Erythroblast (primary cell): ENCODE measurements at regions not wholly inside any gene's neighbourhood (a gene's known extent, or its start where the extent isn't known, plus 50 kb on each side); places are given as distances from the start of the nearest gene placed in this dataset.

Source experiments
- DNase-seq, 2 experiments: peaks; one replicate each; lab custom pipeline; 2025; lab: John Stamatoyannopoulos, UW
- GATA1 ChIP-seq: IDR thresholded peaks from 2 replicates; pipeline ENCODE4 v1.6.1; 2011; ENCODE audit warnings: low read depth, mild to moderate bottlenecking, control low read depth, low read length, moderate library complexity
- POLR2A ChIP-seq: IDR thresholded peaks from 2 replicates; pipeline ENCODE4 v1.6.1; 2011; ENCODE audit warnings: mild to moderate bottlenecking, low read length

DNA sequence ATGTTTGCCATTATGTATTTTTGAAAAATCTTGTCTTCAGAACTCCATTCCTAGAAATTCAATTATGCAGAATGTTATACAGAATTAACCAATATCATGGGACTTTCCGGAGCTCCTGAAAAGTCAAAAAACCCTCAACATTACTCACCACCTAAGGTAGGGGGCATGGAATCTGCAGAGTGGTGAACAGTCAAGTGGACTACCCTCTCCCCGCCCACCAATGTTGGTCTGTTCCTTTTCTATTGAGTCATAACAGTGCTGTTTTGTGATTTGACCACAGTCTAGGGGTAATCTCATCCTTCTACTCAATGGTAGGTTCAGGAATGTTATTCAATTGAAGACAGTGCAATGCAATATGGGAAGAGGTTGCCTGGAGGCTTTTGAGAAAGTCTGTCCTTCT is 130.5 kb upstream of the HABP2 start:
- no peak for DNase-seq
- no peak for TF ChIP-seq POLR2A
- no peak for TF ChIP-seq GATA1

DNA sequence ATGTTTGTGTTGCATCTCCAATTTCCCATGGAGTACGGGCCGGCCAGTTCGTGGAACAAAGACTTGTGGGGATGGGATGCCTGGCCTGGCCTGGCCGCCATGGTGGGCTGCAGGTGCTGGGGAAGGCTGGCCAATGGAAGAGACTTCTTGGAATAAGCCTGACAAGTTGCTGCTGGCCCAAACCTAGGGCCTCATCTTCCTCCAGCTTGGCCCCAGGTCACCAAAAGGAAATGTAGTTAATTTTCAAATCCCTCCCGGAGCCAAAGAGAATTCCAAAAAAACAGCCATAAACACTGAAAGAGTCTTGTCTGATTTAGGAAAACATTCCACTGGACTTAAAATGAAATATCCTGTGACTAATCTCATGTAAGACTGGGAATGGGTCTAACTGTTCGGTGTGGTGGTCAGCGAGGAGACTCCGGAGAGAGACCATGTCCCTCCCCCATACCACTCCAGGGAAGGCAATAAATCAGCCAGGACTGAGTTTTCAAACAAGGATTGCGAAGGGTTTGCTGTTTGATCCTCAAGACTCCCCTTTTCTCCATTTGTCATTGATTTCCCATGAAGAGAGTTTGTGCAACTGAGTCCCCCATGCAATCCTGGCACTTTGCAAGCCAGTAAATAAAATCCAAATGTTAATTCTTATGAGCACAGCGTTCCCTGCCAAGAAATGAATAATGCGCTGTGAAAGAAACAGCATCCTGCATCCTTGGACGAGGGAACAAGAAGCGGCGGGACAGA is 128.7 kb upstream of the HABP2 start:
- DNase-seq, result no peak
- no peak for TF ChIP-seq GATA1
- TF ChIP-seq POLR2A, result no peak

GRCh38 chr10:113425008-113425407 is 127.8 kb upstream of the HABP2 start:
- no peak for DNase-seq
- TF ChIP-seq GATA1 (no peak), POLR2A (no peak)

- TF ChIP-seq GATA1 (no peak), POLR2A (no peak)
- no peak for DNase-seq
Observed at GRCh38 chr10:113425541-113425951, 127.3 kb upstream of the HABP2 start.

DNA sequence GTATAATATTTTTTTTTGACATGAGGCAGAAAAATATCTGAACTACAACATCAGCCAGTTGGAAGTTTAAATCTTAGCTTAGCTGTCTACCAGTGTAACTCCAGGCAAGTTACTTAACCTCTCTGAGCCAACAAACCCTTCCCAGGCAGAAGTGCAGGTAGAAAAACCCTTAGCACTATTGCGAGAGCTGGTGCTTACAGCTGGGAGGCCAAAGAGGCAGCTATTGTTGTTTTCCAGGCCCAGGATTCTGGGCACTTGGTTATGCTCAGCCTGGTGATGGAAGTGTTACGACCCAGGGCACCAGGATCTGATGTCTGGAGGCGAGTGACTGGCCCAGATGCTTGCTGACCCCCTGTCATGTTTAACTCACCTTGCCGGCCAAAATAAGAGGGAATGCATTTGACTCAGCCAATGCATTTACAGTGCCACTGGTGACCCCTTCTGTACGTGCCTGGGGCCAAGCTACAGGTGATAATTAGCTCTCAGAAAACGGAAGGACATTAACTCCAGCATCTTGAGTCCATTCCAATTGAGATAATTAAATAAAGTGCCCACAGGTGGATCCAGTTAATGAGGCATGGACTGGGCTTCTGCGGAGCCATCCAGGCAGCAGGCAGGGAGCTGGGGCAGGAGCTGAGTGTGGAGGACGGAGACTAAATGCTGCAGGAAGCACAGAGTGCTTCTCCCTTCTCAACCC is 126.5 kb upstream of the HABP2 start:
- TF ChIP-seq GATA1 (no peak), POLR2A (no peak)
- DNase-seq, result no peak

DNA sequence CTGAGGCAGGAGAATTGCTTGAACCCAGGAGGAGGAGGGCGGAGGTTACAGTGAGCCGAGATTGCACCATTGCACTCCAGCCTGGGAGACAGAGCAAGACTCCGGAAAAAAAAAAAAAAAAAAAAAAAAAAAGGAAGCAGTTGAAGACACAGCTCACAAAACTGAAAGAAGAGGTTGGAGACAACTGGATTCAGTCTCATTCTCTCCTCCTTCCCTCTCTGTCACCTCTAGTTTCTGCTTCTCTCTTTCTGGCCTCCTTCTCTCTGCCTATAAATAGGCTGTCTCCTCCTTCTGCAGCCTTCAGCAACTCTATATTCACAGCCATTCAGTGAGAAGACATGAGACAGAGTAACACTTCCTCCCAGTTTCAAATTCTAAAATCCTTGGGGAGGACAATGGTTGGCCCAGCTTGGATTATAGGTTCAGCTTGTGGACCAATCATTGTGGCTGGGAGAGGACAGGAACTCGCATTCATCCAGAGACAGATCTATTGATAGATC is 125.6 kb upstream of the HABP2 start:
- no peak for DNase-seq
- no peak for TF ChIP-seq POLR2A
- TF ChIP-seq GATA1, result no peak

DNA sequence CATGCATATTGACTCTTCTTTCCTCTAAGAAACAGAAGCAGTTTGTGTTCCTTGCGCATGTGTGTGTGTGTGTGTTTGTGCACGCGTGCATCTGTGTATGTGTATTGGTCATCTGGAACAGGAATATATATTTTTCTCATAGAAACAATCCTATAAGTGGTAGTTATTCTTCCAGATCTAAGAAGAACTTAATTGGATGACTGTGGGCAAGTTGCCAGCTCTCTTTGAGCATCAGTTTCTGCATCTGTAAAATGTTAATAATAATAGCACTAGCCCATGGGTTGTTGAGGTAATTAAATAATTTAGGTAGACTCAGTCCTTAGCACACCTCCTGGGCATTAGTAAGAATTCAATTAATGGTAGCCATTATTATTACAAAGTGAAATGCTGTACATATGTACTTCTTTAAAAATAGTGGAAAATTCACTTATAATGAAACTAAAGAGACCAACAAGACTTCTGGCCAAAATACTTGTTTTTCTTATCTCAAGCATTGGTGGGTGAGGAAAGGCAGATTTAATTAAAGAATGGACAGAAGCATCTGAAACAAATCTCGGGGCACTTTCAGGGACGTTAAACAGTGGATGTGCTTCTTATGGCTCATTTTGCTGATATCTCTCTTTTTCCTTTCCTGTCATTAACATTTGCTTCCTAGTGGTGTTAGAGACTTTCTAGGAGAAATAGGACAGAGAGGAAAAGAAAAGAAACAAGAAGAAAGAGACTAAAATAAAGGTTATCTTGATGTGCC is 124.9 kb upstream of the HABP2 start:
- no peak for DNase-seq
- no peak for TF ChIP-seq POLR2A
- TF ChIP-seq GATA1, result no peak

DNA sequence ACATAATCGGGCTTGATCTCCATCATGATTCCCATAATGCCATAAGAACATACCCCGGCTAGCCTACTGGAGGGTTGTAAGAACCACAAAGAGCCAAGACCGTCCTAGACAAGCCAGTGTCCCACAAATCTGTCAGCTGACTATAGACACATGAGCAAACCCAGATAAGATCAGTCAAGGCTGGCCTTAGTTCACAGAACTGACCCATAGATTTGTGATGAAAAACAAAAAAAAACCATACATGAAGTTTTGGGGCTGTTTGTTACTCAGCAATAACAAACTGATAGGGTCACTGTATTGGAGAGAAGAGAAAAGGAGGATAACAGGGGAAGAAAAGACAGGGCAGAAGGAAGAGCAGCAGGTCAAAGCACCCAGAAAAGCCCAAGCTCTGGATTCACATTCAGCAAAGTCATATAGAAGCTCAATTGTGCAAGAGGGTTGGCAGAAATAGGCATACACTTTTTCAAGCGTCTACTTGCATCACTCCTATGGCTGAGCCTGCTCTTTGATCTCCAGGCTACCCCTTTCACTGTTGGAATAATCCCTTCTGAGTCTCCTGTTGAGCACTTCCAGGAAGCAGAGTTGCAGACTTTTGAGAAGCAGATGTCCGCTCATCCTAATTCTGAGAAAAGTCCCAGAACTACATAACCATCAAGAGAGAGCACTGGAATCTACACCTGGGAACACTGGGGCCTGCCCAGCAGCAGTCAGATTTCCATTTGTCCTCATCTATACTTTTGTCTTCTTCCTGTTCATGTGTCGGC is 122.0 kb upstream of the HABP2 start:
- TF ChIP-seq GATA1 (no peak), POLR2A (no peak)
- DNase-seq, result no peak

- DNase-seq, result no peak
- TF ChIP-seq POLR2A (no peak), GATA1 (no peak)
Observed at GRCh38 chr10:113431398-113432160, 121.3 kb upstream of the HABP2 start.

DNA sequence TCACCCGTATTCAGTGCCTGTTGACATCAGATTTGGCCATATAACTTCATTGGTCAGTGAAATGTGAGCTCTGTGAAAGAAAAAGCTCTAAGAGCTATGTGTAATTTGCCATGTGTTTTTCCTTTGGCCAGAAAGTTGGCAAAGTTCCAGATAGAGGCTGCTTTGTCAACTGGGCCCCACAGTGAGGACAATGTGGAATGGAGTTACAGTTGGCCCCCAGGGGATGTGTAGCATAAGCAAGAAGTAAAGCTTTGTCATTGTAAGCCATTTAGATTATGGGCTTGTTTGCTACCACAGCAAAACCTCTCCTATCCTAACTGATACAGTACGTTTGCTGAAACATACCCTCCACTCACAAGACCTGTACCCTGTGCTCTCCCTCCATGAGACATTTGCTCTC is 119.1 kb upstream of the HABP2 start:
- TF ChIP-seq GATA1 (no peak), POLR2A (no peak)
- DNase-seq, result no peak

DNA sequence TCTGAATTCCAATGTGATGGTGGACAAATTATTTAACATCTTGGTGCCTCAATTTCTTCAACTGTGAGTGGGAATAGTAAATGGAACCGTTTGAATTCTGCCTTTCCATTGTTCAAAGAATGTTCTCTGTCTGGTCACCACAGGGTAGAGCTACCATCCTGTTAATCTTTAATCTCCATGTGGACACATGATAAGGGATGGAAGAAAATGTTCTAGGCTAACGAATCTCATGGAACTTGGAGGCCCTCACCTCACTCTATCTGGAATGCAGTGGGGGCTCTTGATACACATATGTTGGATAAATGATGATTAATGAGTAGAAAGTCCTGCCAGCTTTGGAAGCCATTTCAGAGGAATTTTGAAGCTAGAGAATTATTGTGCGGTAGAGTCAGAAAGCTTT is 118.5 kb upstream of the HABP2 start:
- DNase-seq, result no peak
- TF ChIP-seq POLR2A (no peak), GATA1 (no peak)

DNA sequence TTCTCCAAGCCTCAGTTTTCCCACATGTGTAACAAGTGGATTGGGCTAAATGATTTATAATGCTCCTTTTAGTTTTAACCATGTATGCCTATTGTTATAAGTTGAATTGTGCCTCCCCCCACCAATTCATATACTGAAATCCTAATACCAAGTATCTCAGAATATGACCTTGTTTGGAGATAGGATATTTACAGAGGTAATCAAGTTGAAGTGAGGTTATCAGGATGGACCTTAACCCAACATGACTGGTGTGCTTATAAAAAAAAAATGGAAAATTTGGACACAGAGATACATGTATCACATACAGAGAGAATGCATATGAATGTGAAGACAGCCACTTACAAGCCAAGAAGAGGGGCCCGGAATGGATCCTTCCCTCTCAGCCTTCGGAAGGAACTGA is 117.9 kb upstream of the HABP2 start:
- no peak for TF ChIP-seq GATA1
- no peak for DNase-seq

GRCh38 chr10:113435881-113436280 is 117.0 kb upstream of the HABP2 start:
- no peak for TF ChIP-seq GATA1
- no peak for TF ChIP-seq POLR2A

More at GRCh38 chr10:113435881-113436280, 117.0 kb upstream of the HABP2 start:
- DNase-seq, result no peak
